ENCODE measurements at regions not wholly inside any gene's neighbourhood (a gene's known extent, or its start where the extent isn't known, plus 50 kb on each side); places are given as distances from the start of the nearest gene placed in this dataset.

DNA sequence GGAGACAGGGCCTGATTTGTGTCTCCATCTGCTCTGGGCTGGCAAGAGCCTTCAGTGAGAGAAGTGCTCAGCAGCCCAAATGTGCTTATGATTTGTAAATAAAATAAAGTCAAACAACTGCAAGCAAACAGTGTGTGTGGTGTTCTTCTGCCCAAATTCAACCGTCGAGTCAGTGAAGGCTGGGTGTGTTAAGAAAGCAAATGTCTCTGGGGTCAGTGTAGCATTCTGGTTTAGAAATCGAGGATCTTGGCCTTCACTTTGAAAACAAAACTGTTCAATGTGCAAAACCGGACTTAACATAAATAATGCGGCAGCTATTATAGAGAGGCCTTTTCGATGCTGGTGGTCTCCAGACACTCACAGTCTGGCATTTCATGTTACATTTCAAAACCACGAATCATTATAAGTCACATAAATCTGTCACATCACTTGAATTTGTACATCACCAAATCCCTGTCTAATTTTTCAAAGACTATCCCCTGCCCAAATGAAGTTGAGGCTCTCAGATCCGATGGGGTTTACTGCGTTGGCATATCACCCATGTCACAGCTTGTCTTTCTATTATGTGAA, 158.6 kb upstream of the MYOCD start:
- intact Hi-C loops (cut with DNase I; ENCODE audit: low total_unique reads), result no loop called here
- peak overlapping the region in 1 of 4 donors; percentile 2 for H3K27ac ChIP-seq
- no peaks in the 10 kb centered on the region for H3K27me3 ChIP-seq
- no peak for TF ChIP-seq POLR2A (IDR thresholded peaks at IDR 0.05)
- no peak for TF ChIP-seq EP300 (IDR thresholded peaks at IDR 0.05; ENCODE audit: low read depth)
- TF ChIP-seq POLR2AphosphoS5 (IDR thresholded peaks at IDR 0.05), result no peak
- TF ChIP-seq, protein P1, sequence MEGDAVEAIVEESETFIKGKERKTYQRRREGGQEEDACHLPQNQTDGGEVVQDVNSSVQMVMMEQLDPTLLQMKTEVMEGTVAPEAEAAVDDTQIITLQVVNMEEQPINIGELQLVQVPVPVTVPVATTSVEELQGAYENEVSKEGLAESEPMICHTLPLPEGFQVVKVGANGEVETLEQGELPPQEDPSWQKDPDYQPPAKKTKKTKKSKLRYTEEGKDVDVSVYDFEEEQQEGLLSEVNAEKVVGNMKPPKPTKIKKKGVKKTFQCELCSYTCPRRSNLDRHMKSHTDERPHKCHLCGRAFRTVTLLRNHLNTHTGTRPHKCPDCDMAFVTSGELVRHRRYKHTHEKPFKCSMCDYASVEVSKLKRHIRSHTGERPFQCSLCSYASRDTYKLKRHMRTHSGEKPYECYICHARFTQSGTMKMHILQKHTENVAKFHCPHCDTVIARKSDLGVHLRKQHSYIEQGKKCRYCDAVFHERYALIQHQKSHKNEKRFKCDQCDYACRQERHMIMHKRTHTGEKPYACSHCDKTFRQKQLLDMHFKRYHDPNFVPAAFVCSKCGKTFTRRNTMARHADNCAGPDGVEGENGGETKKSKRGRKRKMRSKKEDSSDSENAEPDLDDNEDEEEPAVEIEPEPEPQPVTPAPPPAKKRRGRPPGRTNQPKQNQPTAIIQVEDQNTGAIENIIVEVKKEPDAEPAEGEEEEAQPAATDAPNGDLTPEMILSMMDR (IDR thresholded peaks at IDR 0.05), result no peak
- WGBS, 2 donors (ENCODE audit: low coverage in 1 of 2), result 58 to 59% methylated on average over 9 of the region's 9 CpGs
- in situ Hi-C loops (cut with MboI; ENCODE audit: low pct_ligation_motif_present in 1 of 4, low pct_unique_long_range_greater_than_20kb in 1 of 4, low sequenced_read_pairs in 3 of 4), result no loop called here
- no peaks in the 10 kb centered on the region for H3K9me3 ChIP-seq
- H3K36me3 ChIP-seq, result no peaks in the 10 kb centered on the region
- no peaks in the 10 kb centered on the region for H3K4me1 ChIP-seq
- no peak overlapping the region for H3K4me3 ChIP-seq
- DNase-seq, result no peak

DNA sequence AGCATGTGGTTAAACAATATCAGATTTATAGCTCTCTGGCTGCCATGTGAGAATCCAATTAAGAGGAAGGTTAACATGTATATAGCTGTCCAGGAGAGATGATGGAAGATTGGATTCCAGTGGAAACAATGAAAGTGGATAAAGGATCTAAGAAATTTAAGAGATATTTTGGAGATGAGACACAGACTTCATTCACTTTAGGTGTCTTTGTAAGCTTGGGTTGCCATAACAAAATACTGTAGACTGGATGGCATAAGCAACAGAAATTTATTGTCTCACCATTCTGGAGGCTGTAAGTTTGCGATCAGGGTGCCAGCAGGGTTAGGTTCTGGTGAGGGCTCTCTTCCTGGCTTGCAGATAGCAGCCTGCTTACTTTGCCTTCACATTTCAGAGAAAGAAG, 155.9 kb upstream of the MYOCD start:
- no peaks in the 10 kb centered on the region for H3K4me1 ChIP-seq
- no peaks in the 10 kb centered on the region for H3K36me3 ChIP-seq
- DNase-seq, result no peak
- in situ Hi-C loops (cut with MboI; ENCODE audit: low pct_ligation_motif_present in 1 of 4, low pct_unique_long_range_greater_than_20kb in 1 of 4, low sequenced_read_pairs in 3 of 4), result no loop called here
- TF ChIP-seq EP300 (IDR thresholded peaks at IDR 0.05; ENCODE audit: low read depth) (no peak), POLR2A (IDR thresholded peaks at IDR 0.05) (no peak), POLR2AphosphoS5 (IDR thresholded peaks at IDR 0.05) (no peak)
- TF ChIP-seq, protein P1 (IDR thresholded peaks at IDR 0.05), result no peak
- H3K27ac ChIP-seq, result peak overlapping the region in 1 of 4 donors; percentile 2
- intact Hi-C loops (cut with DNase I; ENCODE audit: low total_unique reads), result no loop called here
- H3K9me3 ChIP-seq, result no peaks in the 10 kb centered on the region
- no peak overlapping the region for H3K4me3 ChIP-seq
- H3K27me3 ChIP-seq, result no peaks in the 10 kb centered on the region
- WGBS, 2 donors (ENCODE audit: low coverage in 1 of 2), result 75% methylated on average over 1 of the region's 1 CpG; no CpG with 5 or more reads in 1 of the 2 donors

DNA sequence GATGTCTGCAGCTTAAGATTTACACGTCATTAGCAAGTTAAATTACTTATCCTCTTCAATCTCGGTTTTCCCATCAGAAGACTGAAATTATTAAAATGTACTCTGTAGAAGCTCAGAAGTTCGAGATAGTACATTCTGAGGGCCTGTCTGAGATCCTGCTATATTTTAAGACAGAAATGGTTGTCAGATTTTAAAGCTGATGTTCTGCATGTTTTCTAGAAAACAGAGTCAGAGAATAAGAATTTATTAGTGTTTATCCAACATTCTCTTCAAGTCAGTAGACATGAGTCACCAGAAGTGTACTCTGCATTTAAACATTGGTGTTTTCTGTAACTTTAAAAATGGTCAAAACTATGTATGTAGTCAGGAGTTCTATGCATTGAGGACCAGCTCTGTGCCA, 155.2 kb upstream of the MYOCD start:
- Histone ChIP-seq H3K4me3 (no peak overlapping the region), H3K9me3 (no peaks in the 10 kb centered on the region), H3K27me3 (no peaks in the 10 kb centered on the region), H3K4me1 (no peaks in the 10 kb centered on the region), H3K36me3 (no peaks in the 10 kb centered on the region), H3K27ac (peak overlapping the region in 1 of 4 donors; percentile 2)
- DNase-seq, result no peak
- in situ Hi-C loops (cut with MboI; ENCODE audit: low pct_ligation_motif_present in 1 of 4, low pct_unique_long_range_greater_than_20kb in 1 of 4, low sequenced_read_pairs in 3 of 4), result no loop called here
- TF ChIP-seq POLR2A (IDR thresholded peaks at IDR 0.05), result no peak
- TF ChIP-seq, protein P1 (IDR thresholded peaks at IDR 0.05), result no peak
- TF ChIP-seq POLR2AphosphoS5 (IDR thresholded peaks at IDR 0.05), result no peak
- TF ChIP-seq EP300 (IDR thresholded peaks at IDR 0.05; ENCODE audit: low read depth), result no peak
- intact Hi-C loops (cut with DNase I; ENCODE audit: low total_unique reads), result no loop called here
- WGBS, 2 donors (ENCODE audit: low coverage in 1 of 2), result 67% methylated on average over 3 of the region's 3 CpGs; no CpG with 5 or more reads in 1 of the 2 donors

DNA sequence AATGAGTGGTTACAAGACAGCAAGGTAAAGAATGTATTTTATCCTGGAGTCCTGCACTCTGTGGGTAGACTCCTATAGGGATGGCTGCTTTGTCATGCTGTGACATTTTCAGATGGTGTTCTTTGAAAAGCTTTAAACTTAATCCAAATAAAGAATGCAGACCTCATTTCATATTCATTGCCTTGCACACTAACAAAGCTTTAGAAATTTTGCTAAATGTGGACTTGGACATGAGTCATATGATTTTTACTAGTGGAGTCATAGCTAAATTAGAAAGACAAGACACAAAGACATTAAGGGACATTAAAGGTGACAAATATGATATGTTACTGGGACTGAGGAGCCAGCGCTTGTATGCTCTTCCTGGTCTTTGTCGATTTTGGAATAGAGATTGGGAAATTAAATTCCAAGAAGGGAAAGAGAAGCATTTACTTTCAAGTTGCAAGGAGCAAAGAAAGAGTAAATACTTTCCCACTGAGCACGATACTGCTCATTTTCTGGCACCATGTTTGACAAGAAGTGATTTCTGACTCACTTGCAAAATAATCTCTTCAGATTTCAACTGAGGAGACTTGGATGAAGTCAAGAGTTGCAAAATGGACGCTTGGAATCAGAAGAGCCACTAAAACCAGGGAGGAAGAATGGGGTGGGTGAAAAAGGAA, 152.9 kb upstream of the MYOCD start:
- no peak for DNase-seq
- no peaks in the 10 kb centered on the region for H3K27me3 ChIP-seq
- H3K36me3 ChIP-seq, result no peaks in the 10 kb centered on the region
- peak overlapping the region in 1 of 4 donors; percentile 20 for H3K27ac ChIP-seq
- WGBS, 2 donors (ENCODE audit: low coverage in 1 of 2), result 64 to 67% methylated on average over 4 of the region's 4 CpGs
- no peaks in the 10 kb centered on the region for H3K4me1 ChIP-seq
- in situ Hi-C loops (cut with MboI; ENCODE audit: low pct_ligation_motif_present in 1 of 4, low pct_unique_long_range_greater_than_20kb in 1 of 4, low sequenced_read_pairs in 3 of 4) (no loop called here), intact Hi-C loops (cut with DNase I; ENCODE audit: low total_unique reads) (no loop called here)
- TF ChIP-seq POLR2A (IDR thresholded peaks at IDR 0.05) (no peak), EP300 (IDR thresholded peaks at IDR 0.05; ENCODE audit: low read depth) (no peak), POLR2AphosphoS5 (IDR thresholded peaks at IDR 0.05) (no peak)
- TF ChIP-seq, protein P1 (IDR thresholded peaks at IDR 0.05), result no peak
- H3K9me3 ChIP-seq, result no peaks in the 10 kb centered on the region
- H3K4me3 ChIP-seq, result no peak overlapping the region
